Neural progenitor cell (in vitro differentiated cells): ENCODE measurements at regions not wholly inside any gene's neighbourhood (a gene's known extent, or its start where the extent isn't known, plus 50 kb on each side); places are given as distances from the start of the nearest gene placed in this dataset.

Experiments
- DNase-seq: peaks from one replicate; pipeline ENCODE4 v3.0.0-alpha.2; 2016; ENCODE audit warnings: low spot score
- H2AFZ ChIP-seq: fragments of 200-600 bp; sonication (generic); replicated peaks from 2 replicates; pipeline ENCODE4 v1.6.1; 2016; ENCODE audit warnings: antibody characterized with exemption
- H3F3A ChIP-seq: fragments of 200-600 bp; sonication (generic); 2 replicates; pipeline ENCODE4 v1.6.1; 2016; ENCODE audit warnings: antibody characterized with exemption, low read depth
- H3K27ac ChIP-seq: fragments of 200-600 bp; sonication (generic); 2 replicates; pipeline ENCODE4 v1.5.1; 2016; ENCODE audit warnings: mild to moderate bottlenecking
- H3K27me3 ChIP-seq: fragments of 200-600 bp; sonication (generic); 2 replicates; pipeline ENCODE4 v1.6.1; 2016; ENCODE audit warnings: mild to moderate bottlenecking, moderate library complexity
- H3K36me3 ChIP-seq: fragments of 200-600 bp; sonication (generic); 2 replicates; pipeline ENCODE4 v1.5.1; 2016
- H3K4me1 ChIP-seq: fragments of 200-600 bp; sonication (generic); 2 replicates; pipeline ENCODE4 v1.6.1; 2016; ENCODE audit warnings: mixed run types
- H3K4me2 ChIP-seq: fragments of 200-600 bp; sonication (generic); 2 replicates; pipeline ENCODE4 v1.6.1; 2016
- H3K4me3 ChIP-seq: fragments of 200-600 bp; sonication (generic); 2 replicates; pipeline ENCODE4 v1.5.1; 2016
- H3K79me2 ChIP-seq: fragments of 200-600 bp; sonication (generic); 2 replicates; pipeline ENCODE4 v1.6.1; 2016; ENCODE audit warnings: low read depth
- H3K9ac ChIP-seq: fragments of 200-600 bp; sonication (generic); 2 replicates; pipeline ENCODE4 v1.6.1; 2016
- H3K9me3 ChIP-seq: fragments of 200-600 bp; sonication (generic); 2 replicates; pipeline ENCODE4 v1.5.1; 2016; ENCODE audit warnings: low read depth
- H4K20me1 ChIP-seq: fragments of 200-600 bp; sonication (generic); 2 replicates; pipeline ENCODE4 v1.6.1; 2016; ENCODE audit warnings: low read depth
- H3K27ac Mint-ChIP-seq: 3 replicates; pipeline ENCODE4 v1.8.0; 2021; ENCODE audit warnings: mixed read lengths
- H3K27me3 Mint-ChIP-seq: 2 replicates; pipeline ENCODE4 v1.8.0; 2022; ENCODE audit warnings: low read depth, mild to moderate bottlenecking, inconsistent platforms, moderate library complexity, mixed read lengths; ENCODE audit not compliant: insufficient read depth
- H3K36me3 Mint-ChIP-seq: 3 replicates; pipeline ENCODE4 v1.8.0; 2021; ENCODE audit warnings: mixed read lengths
- H3K4me1 Mint-ChIP-seq: 3 replicates; pipeline ENCODE4 v1.8.0; 2021; ENCODE audit warnings: mixed read lengths
- H3K4me3 Mint-ChIP-seq: 3 replicates; pipeline ENCODE4 v1.8.0; 2021; ENCODE audit warnings: mild to moderate bottlenecking, moderate library complexity, mixed read lengths
- H3K9me3 Mint-ChIP-seq: 3 replicates; pipeline ENCODE4 v1.8.0; 2020; ENCODE audit warnings: mixed read lengths
- CTCF ChIP-seq: fragments of 200-600 bp; sonication (generic); IDR thresholded peaks from 2 replicates; pipeline ENCODE4 v1.5.1; 2017; ENCODE audit warnings: antibody characterized with exemption, mild to moderate bottlenecking
- EZH2 ChIP-seq: fragments of 200-600 bp; sonication (generic); IDR thresholded peaks from 2 replicates; pipeline ENCODE4 v1.6.1; 2017; ENCODE audit warnings: antibody characterized with exemption, mild to moderate bottlenecking, moderate library complexity
- EZH2phosphoT487 ChIP-seq: fragments of 200-600 bp; sonication (generic); IDR thresholded peaks from 2 replicates; pipeline ENCODE4 v1.6.1; 2017; ENCODE audit warnings: antibody characterized with exemption

GRCh38 chr2:236970656-236971010 is 115.1 kb upstream of the COPS8 start:
- H3K9ac ChIP-seq: no peak overlapping the region
- no peaks in the 10 kb centered on the region for H4K20me1 ChIP-seq
- peaks cover 16% of the 10 kb centered on the region for H3K4me1 ChIP-seq
- H3F3A ChIP-seq: no peaks in the 10 kb centered on the region
- TF ChIP-seq EZH2phosphoT487 (no peak), CTCF (no peak), EZH2 (no peak)
- DNase-seq: no peak
- H3K4me3 ChIP-seq: no peak overlapping the region
- no peaks in the 10 kb centered on the region for H3K9me3 ChIP-seq
- H3K36me3 ChIP-seq: no peaks in the 10 kb centered on the region
- Mint-ChIP-seq H3K27ac (no peak overlapping the region), H3K4me3 (no peak overlapping the region), H3K9me3 (no peaks in the 10 kb centered on the region), H3K27me3 (peaks cover 2% of the 10 kb centered on the region), H3K36me3 (no peaks in the 10 kb centered on the region), H3K4me1 (peaks cover 46% of the 10 kb centered on the region)
- H3K27me3 ChIP-seq: no peaks in the 10 kb centered on the region
- no peak overlapping the region for H2AFZ ChIP-seq
- H3K27ac ChIP-seq: no peak overlapping the region
- H3K4me2 ChIP-seq: no peak overlapping the region
- H3K79me2 ChIP-seq: no peaks in the 10 kb centered on the region

GRCh38 chr2:236971131-236971821 is 114.4 kb upstream of the COPS8 start:
- H3K4me2 ChIP-seq: no peak overlapping the region
- Mint-ChIP-seq H3K4me1 (peaks cover 53% of the 10 kb centered on the region), H3K36me3 (no peaks in the 10 kb centered on the region), H3K27ac (no peak overlapping the region), H3K27me3 (peaks cover 2% of the 10 kb centered on the region), H3K4me3 (no peak overlapping the region), H3K9me3 (peaks cover 3% of the 10 kb centered on the region)
- TF ChIP-seq CTCF: no peak
- TF ChIP-seq EZH2phosphoT487: no peak
- no peak for TF ChIP-seq EZH2
- no peak overlapping the region for H3K9ac ChIP-seq
- DNase-seq: no peak
- H3K79me2 ChIP-seq: no peaks in the 10 kb centered on the region
- peak overlapping the region; percentile 24 for H2AFZ ChIP-seq
- H3K27ac ChIP-seq: no peak overlapping the region
- H3K4me3 ChIP-seq: no peak overlapping the region
- H3K9me3 ChIP-seq: no peaks in the 10 kb centered on the region
- H3F3A ChIP-seq: no peaks in the 10 kb centered on the region
- H3K36me3 ChIP-seq: no peaks in the 10 kb centered on the region
- H3K27me3 ChIP-seq: no peaks in the 10 kb centered on the region
- no peaks in the 10 kb centered on the region for H4K20me1 ChIP-seq
- H3K4me1 ChIP-seq: peaks cover 16% of the 10 kb centered on the region

GRCh38 chr2:236971919-236972381 is 113.7 kb upstream of the COPS8 start:
- H3K4me1 Mint-ChIP-seq: peaks cover 56% of the 10 kb centered on the region

More at GRCh38 chr2:236971919-236972381, 113.7 kb upstream of the COPS8 start:
- peaks cover 16% of the 10 kb centered on the region for H3K4me1 ChIP-seq
- Mint-ChIP-seq H3K27me3 (peaks cover 2% of the 10 kb centered on the region), H3K27ac (no peak overlapping the region), H3K9me3 (peaks cover 3% of the 10 kb centered on the region), H3K4me3 (no peak overlapping the region), H3K36me3 (no peaks in the 10 kb centered on the region)
- H3K36me3 ChIP-seq: no peaks in the 10 kb centered on the region
- peak overlapping the region; percentile 24 for H2AFZ ChIP-seq
- H3K9ac ChIP-seq: no peak overlapping the region
- H3F3A ChIP-seq: no peaks in the 10 kb centered on the region
- H3K27me3 ChIP-seq: no peaks in the 10 kb centered on the region
- H3K4me3 ChIP-seq: no peak overlapping the region
- H3K79me2 ChIP-seq: no peaks in the 10 kb centered on the region
- no peak for DNase-seq
- H3K9me3 ChIP-seq: no peaks in the 10 kb centered on the region
- TF ChIP-seq EZH2: no peak
- TF ChIP-seq EZH2phosphoT487: no peak
- TF ChIP-seq CTCF: no peak
- no peak overlapping the region for H3K4me2 ChIP-seq
- H3K27ac ChIP-seq: no peak overlapping the region
- no peaks in the 10 kb centered on the region for H4K20me1 ChIP-seq
